NCI-H2107 treated with DMSO at 0.1 percent for 48 hours (cell line): ENCODE measurements at regions not wholly inside any gene's neighbourhood (a gene's known extent, or its start where the extent isn't known, plus 50 kb on each side); places are given as distances from the start of the nearest gene placed in this dataset.

Experiments
- DNase-seq: peaks from one replicate; lab custom pipeline; 2025; ENCODE audit not compliant: unreplicated experiment; lab: John Stamatoyannopoulos, UW

DNA sequence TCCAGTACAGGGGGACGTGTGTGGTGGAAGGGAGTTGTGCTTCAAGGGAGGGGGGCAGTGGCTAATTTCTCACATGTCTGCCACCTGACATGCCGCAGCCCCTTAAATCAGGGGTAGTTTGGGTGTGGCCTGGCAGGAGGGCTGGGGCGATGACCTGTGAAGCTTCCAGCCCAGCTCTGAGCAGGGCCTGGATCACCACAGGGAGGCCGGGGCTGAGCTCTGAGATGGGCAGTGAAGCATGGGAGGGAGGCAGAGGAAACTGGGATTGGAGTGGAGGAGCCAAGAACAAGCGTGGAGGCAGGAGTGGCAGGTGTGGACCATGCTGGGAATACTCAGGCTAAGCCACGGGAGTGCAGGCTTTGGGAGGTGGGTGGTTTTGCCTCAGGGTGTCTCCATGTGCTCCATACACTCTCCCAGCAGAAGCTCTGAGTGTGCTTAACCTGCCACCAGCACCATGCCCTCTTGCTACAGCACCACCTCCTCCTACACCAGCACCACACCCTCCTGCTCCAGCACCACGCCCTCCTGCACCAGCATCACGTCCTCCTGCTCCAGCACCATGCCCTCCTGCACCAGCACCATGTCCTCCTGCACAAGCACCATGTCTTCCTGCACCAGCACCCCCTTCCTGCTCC is 99.3 kb upstream of the SHH start:
- DNase-seq: no peak

DNA sequence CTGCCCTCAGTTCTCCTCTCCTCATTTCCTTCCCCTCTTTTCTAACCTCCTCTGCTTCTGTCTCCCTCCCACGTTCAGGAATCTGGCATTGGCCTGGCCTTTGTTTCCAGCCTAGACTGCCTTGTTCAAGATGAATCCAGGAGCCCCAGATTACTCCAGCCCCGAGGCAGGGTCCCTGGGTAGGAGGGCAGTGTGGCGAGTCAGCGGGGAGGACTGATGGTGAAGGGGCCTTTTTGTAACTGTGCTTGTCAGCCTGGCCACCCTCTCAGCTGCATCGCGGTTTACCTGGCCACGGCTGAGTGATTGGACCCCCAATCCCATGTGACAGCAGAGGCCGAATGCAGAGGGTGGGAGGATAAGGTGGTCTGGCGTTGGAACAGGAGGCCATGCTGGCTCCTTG is 96.1 kb upstream of the SHH start:
- no peak for DNase-seq

DNA sequence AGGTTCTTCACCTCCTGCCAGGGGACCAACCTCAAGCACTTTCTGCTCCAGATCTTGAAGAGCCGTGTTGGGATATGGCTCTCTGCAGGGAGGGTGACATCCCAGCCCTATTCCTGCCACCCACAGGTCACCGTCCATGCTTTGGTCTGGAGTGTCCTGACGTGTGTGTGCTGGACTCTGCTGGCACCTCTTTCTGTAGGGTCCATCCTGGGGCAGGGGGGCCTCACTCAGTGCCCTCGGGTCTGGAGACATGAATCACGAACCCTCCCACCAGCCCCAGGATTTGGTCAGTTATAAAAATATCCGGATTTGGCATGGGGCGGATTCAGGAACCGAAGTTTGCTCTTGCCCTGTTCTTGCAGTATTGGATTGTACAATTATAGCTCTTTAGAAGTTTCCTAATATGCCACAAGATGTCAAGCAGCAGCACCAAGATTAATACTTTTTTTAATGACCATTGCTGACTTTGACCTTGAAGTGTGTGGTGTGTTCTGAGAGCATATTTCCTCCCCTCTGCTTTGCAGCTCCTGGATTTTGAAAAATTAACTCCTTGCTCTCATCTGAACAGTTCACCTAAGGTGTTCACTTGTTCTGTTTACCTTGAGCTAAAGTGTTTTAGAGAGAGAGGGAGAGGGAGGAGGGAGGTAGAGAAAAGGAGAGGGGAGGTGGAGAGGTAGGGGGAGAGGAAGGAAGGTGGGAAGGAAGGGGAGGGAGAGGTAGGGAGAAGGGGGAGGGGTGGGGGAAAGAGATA is 95.4 kb upstream of the SHH start:
- DNase-seq: no peak

DNA sequence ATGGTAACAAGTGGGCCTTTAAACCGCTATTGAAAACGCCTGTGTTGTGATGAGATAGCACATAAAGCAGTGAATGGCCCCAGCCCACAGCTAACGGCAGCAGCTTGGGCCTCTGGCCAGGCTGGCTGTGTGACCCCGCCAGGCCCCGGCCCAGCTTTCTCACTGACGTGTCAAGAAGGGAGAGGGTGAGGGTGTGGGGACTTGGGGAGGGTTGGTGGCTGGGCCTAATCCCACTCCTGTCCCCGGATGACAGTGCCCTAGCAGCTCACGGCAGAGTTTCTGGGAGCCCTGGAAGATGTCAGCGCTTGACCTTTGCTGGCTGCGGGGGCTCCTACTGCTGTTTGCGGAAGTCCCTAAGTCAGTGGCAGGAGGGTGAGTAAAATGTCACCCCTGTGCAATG is 88.9 kb upstream of the SHH start:
- DNase-seq: no peak

DNA sequence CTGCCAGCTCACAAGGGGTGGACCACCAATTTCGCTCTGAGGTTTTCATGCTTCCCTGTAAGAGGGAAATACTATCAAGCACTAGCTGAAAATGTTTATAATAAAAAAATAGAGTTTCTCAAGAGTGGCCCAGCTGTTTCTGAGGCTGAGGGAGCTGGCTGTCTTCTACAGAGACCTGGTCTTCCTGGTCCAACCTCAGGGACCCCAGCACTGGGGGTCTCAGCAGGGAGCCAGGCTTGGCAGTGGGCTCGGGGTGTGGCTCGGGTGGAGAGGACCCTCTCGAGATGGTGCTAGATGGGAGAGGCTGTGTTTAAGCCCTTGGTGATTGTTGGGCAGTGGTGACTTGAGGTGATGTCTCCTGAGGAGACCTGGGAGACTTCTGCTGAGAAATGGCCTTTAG is 87.3 kb upstream of the SHH start:
- no peak for DNase-seq

DNA sequence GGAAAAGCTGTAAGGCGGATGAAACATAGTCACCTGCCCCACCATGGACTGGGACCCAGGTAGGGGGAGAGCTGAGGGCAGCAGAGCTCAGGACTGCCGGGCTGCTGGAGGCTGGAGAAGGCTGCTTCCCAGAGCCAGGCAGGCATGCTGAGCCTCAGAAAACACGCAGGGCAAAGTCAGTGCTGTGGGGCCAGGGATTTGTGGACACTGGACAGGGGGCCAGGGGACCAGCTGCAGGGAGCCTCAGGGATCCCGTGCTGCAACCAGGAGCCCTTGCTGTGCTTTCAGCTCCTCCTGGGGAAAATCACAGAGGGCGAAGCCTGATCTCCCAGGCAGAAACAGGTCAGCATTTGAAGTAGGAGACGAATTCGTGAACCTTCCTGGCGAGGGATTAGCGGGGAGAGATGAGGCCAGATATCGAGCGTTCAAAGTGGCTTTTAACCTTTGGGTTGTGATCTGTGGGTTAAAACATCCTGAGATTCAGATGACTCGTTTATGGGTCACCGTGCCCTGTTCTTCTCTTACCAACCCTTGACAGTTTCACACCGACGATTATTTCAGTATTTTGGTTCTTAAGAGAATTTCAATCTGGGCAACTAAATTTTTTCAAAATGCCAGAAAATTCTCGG is 85.6 kb upstream of the SHH start:
- no peak for DNase-seq

DNA sequence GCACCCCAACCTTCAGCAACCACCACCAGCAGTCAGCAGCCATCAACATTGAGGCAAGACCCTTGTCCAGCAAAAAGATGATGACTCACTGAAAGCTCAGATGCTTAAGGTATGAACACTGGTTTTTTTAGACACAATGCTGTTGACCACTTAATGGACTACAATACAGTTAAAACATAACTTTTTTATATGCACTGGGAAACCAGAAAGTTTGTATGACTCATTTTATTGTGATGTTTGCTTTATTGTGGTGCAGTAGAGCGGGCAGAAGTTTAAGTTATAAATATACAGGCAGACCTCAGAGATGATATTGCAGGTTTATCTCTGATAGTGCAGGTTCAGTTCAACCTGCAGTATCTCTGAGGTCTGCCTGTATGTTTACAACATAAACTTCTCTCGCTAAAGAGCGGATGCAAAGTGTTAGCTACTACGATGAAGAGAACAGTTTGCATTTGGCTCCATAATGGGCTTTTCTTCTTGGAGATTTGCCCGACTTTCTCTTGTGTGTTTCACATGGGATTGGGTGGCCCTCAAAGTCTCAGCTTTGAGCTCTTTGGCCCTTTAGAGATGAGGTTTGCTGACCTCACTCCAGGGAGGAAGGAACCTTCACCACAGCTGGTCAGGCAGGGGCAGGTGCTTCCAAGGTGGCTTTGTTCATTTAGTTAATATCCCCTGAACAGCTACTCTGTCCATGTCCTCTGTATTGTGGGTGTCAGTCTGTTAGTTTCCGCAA is 84.4 kb upstream of the SHH start:
- no peak for DNase-seq

DNA sequence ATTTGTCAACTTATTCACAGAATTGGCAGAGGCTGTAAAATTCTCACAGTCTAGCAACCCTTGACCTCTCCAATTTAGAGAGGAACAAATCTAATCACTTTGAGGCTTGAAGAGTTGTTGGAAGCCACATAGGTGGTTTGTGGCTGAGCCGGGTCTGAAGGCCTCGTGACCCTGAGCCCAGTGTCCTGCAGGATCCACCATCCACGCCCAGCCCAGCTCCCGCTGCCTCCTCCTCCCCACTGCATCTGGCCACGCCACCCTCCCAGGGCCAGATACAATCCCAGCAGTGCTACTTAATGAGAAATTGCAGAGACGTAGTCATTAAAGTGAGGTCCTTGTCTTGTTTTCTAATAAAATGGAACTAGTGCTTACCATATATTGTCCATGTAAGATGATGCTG is 81.4 kb upstream of the SHH start:
- no peak for DNase-seq

DNA sequence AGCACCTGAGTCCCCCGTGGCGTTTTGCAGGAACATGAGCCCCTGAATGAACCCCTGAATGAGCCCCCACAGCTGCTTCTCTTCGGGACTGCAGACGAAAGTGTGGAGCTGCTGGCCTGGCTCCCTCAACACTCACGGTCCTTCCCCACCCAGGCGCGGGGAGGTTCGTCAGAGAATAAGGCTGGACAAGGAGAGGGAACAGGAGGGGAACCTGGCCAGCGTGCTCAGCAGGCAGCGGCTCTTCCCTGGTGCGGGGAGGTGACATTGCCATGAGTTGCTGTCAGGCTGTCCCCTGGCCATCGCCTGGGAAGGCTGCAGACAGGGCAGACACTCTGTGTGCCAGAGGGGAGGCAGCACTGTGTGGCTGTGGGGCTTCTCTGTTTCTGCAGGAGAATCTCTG is 80.9 kb upstream of the SHH start:
- DNase-seq: no peak

DNA sequence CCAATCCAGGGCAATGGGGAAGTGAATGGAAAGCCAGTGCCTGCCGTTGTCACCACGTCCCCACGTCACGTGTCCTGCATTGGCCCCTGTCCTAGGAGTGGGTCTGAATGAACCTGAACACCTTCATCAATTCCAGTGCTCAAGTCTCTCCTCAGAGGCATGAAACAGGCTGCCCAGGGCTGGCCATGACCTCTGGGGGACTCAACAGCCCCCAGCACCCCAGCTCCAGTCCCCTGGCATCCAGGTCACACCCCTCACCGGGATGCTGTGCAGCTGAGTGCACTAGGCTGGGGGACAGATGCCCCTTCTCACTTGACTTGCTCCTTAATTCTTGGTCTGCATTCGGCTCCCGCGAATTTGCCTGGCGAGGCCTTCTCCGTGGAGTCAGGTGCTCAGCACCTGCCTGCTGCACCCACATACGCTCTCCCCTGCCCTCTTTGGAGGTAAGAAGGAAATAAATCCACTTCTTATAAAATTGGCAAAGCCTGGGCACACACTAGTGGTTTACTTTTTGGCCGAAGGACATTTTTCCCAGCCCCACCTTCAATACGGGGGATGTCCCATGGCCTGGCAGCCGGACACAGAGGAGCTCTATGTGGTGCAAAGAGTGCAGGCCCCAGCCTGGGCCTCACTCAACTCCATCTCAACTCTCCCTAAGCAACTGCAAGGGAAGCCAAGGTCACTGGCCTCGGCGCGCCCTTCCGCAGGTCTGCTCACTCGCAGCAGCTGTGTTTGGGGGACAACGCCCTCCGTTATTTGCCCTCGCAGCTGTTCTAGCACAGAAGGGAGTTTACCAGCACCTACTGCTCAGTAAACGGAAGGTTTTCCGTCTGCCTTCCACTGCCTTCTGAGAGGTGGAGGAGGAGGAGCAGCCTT is 77.6 kb upstream of the SHH start:
- no peak for DNase-seq

DNA sequence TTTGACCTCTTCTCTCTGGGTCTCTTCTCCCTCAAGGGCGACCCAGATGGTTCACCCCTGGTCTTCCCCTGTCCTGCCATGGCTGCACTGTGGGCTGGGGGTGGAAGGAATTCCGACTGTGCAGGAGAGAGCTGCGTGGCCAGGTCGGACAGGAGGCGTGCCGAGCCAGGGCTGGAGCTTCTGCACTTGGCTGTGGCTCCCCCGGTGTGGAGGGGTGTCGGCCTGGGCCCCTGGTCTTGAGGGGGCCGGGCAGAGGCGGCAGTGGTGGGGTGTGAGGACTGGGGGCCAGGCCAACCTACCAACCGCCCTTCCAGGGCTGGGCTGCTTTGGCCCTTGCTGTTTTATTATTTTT is 74.9 kb upstream of the SHH start:
- no peak for DNase-seq

DNA sequence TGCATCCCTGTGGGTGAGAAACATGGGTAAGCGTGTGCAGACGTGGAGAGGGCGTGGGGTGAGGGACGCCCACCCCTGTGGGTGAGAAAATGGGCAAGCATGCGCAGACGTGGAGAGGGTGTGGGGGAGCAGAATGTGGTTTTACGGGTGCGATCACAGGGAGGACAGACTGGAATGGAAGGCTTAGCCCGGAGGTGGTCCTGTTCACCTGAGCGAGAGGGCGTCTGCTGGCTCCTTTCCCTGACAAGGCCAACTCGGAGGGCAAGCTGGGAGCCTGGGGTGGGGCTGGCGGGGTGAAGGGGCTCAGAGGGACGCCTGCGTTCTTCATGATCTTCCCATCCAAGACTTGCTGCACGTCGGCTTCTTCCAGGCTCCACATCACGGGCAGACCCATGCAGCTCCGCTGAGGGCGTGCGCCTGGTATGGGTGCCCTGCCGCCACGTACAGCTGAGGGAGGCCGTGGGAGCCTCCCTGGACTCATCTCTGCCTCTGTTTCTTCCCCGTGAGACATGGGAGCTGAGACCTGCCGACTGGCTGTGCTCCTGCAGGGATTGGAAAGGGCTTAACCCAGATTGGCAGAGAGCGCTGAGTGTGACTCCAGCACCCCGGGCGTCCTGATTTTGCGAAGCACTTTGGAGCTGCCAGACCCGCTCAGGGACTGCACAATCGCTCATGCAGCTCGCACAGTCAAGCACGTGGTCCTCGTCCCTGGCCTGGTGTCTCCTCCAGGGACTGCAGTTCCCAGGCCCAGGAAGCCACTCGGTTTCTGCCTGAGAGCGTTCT is 74.3 kb upstream of the SHH start:
- DNase-seq: no peak

DNA sequence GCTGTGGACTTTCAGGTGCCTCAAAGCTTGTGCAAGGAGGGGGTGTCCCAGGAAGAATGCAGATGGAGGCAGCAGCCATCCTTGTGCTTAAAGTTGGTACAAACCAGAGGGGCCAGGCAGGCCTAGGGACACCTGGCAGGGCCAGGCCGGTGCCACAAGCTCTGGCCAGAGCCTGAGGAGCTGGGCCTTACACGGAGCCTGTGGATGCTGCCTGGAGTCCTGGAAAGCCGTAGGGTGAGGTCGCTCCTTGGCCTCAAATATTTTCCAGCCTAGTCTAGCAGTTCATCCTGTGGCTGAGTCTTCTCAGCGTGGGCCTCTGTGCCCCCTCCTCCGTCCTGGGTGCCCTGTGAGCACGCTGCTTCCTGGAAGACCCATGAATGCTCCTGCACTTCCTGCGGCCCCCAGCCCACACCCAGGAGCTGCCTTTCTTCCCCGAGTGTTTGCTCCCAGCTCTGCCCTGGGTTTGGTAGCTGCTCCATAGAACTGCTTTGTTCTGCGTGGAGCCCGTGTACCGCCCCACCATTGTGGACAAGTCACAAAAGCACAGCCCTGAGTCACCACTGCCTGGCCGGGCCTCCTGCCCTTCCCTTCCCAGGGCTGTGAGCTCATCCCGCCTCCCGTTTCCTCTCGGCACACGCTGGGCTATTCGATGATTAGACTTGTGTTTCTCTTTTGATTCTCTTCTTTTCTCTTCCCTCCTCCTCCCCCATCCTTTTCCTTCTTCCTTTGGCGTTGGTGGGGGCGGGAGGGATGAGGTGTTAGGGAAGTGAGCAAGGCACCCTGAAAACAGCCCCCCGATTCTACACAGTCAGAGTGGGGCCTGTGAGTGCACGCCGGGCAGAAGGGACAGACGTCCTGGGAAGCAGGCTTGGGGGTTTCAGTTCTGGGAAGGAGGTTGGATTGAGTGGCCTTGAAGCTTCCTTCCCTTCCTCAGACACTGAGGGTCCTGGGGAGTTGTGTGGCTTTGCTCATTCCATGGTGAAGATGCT is 73.2 kb upstream of the SHH start:
- no peak for DNase-seq

DNA sequence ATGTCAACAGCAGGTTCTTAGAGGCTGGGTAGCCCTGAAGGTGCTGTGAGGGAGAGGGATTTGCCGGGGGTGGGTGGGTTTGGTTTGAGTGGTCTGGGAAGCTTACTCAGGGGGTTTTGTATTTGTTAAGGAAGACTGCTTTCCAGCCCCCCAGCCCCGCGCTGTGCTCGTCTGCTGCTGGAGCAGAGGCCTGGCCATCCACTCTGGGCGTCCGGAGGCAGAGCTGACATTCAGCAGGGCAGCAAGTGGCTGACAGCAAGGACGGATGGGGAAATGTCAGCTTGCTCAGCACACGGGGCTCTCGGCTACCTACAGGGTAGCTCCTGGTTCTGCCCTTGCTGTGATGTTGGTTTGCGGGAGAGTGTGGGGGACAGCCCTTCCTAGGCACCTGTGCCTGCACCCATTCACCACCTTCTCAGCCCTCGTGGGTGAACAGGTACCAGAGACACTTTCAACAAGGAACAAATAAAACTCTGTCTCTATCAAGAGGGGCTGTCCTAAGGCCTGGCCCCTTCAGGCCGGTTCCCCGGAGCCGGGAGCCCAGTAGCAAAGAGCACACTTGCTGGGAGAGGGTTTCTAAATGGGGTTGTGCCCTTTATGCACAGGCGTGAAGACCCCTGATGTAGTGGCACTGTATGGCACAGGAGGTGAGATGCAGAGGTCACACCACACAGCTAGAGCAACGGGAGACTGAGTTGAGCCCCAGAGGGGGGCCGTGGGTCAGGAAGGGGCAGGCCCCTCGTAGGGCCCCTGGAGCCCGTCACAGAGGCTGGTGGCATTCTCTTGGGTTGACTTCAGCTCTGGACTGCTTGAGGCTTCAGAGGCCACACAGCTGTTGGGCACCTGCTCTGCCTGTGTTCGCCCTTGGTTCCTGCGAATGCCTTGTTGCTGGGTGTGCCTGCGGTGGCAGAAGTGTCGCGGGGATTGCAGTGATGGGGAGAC is 72.2 kb upstream of the SHH start:
- no peak for DNase-seq

DNA sequence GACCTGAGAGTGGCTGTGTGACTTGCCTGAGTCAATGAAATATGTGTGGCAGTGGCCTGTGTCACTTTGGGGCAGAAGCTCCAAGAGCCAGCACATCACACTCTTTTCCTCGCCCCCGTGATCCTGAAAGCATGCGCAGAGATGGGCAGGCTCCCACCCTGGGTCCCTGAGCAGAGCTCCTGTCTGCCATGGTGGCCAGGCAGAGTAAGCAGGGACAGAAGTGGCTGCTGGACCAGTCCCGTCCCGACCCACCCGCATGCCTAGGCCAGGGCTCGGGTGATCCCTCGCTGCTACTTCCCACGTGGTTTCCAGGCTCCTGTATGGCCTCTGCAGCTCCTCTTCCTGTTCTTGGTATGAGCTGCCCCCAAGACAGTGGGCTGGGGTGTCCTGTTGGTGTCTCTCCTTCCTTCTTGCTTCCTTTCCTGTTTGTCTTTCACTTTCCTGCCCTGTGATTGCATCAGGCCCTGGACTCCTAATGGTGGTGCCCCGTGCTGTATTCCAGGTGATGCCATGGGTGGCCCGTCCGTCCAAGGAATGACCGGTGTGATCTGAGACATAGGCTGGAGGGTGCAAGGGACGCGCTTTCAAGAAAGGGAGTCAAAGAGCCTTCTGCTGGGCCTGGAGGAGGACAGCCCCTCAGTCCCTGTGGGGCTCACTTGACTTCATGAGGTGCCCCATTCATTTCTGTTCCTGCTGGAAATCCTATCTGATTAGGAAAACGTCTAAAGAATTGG is 71.4 kb upstream of the SHH start:
- DNase-seq: no peak

DNA sequence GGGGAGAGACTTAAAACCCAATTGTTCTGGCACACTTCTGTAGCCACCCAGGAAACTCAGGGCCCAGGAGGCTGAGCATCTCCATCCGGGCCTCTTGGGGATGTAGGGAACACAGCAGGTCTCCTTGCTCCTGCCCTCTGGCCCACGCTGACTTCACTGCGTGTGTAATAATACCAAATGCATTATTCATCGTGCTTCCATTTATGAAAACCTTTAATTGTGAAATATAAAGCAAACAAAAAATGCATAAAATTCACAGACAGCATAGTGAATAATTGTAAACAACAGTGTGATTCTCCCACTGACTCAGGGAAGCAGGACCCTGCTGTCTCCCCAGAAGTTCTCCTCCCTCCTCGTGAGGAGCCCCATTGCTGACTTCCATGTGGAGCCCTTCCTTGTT is 70.3 kb upstream of the SHH start:
- no peak for DNase-seq
